GM06990 (cell line): ENCODE measurements at regions not wholly inside any gene's neighbourhood (a gene's known extent, or its start where the extent isn't known, plus 50 kb on each side); places are given as distances from the start of the nearest gene placed in this dataset.
A peak's percentile ranks its signal among the peaks of the same experiment; 100 is the strongest.

ENCODE experiments used
- DNase-seq: peaks from one replicate; pipeline ENCODE4 v3.0.0-alpha.2; 2011; ENCODE audit not compliant: insufficient read length; ENCODE audit errors: extremely low read depth
- H3K27me3 ChIP-seq: replicated peaks from 2 replicates; pipeline ENCODE4 v1.6.0; 2011; ENCODE audit warnings: low read length; ENCODE audit not compliant: control insufficient read depth, insufficient read depth
- H3K36me3 ChIP-seq: 2 replicates; pipeline ENCODE4 v1.5.1; 2011; ENCODE audit warnings: low read length; ENCODE audit not compliant: control insufficient read depth, insufficient read depth
- H3K4me3 ChIP-seq: replicated peaks from 2 replicates; pipeline ENCODE4 v1.5.1; 2011; ENCODE audit warnings: low read depth, mild to moderate bottlenecking, control low read depth, low read length
- TF ChIP-seq, protein P1 (sequence below): IDR thresholded peaks from 2 replicates; pipeline ENCODE4 v1.5.1; 2011; ENCODE audit warnings: low read length, control low read depth, mild to moderate bottlenecking, inconsistent platforms; ENCODE audit not compliant: insufficient read depth, poor library complexity, severe bottlenecking

DNA sequence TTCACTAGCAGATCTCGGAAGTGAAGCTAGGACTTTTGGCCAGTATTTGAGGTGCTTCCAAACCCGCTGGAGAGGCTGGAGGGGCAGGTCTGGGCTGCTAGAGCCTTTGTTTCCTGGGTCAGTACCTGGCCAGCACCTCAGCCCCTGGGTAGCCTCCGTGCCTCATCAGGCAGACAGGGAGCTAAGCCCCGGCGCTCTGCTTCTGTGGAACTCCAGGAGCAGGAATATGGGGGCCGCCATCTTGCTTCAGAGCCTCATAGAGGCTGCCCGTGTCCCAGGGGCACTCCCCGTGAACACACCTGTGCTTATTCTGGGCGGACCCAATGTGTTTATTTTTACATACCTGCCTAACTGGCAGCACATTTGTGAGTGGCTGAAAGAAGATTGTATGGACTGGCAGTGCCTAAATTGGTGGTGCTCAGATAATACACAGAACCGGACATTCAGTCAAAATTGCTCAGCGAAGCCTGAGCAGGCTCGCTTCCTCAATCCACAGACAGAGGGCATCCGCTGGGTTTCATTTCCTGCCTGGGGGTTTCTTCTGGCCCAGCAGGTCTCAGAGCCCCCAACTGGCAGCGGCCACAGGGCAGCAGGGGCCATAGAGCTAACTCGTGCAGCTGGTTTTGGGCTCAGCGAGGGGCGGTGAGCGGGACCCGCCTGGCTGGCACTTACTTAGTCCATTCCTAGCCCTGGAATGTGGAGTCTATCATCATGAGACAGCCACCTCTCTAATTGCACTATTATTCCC, 176.8 kb upstream of the ALKAL2 start:
- no peaks in the 10 kb centered on the region for H3K27me3 ChIP-seq
- TF ChIP-seq, protein P1, sequence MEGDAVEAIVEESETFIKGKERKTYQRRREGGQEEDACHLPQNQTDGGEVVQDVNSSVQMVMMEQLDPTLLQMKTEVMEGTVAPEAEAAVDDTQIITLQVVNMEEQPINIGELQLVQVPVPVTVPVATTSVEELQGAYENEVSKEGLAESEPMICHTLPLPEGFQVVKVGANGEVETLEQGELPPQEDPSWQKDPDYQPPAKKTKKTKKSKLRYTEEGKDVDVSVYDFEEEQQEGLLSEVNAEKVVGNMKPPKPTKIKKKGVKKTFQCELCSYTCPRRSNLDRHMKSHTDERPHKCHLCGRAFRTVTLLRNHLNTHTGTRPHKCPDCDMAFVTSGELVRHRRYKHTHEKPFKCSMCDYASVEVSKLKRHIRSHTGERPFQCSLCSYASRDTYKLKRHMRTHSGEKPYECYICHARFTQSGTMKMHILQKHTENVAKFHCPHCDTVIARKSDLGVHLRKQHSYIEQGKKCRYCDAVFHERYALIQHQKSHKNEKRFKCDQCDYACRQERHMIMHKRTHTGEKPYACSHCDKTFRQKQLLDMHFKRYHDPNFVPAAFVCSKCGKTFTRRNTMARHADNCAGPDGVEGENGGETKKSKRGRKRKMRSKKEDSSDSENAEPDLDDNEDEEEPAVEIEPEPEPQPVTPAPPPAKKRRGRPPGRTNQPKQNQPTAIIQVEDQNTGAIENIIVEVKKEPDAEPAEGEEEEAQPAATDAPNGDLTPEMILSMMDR = no peak
- no peak overlapping the region for H3K4me3 ChIP-seq
- DNase-seq = no peak
- no peaks in the 10 kb centered on the region for H3K36me3 ChIP-seq

DNA sequence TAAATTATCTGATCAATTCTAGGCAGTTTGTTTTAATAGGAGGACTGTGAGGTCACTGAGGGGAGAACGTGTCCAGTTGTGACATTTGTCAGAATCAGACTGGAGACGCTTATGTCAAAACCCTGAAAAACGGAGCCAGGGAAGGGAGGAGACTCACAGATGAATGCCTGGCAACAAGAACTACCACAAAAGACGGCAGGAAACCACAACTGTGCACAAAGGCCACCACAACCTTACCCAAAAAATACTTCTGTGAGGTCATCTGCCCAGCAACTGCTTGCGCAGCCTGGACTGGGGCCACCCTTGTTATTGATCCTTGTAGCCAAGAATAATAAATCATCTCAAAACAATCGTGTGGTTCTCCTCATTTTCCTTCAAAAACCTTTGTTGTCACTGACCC, 173.0 kb upstream of the ALKAL2 start:
- TF ChIP-seq, protein P1 = no peak
- no peaks in the 10 kb centered on the region for H3K36me3 ChIP-seq
- no peaks in the 10 kb centered on the region for H3K27me3 ChIP-seq
- DNase-seq = peak; percentile 41
- no peak overlapping the region for H3K4me3 ChIP-seq

DNA sequence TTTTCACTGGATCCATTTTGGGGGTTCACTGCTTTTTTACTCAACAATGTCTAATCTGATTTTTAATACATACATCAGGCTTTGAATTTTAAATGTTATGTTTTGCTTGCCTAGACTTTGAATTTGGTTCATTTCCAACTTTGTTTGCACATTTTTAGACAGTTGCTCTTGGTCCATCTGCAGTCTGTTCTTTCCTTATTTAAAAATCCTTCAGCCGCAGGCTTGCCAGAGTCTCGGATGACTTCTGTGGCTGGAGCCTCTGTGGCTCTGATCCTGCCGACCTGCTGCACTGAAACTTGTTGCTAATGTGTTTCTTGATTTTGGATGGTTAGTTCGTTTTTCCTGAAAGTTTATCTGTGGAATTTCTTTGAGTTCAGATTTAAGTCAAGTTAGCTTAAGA, 172.0 kb upstream of the ALKAL2 start:
- no peaks in the 10 kb centered on the region for H3K27me3 ChIP-seq
- TF ChIP-seq, protein P1 = no peak

DNA sequence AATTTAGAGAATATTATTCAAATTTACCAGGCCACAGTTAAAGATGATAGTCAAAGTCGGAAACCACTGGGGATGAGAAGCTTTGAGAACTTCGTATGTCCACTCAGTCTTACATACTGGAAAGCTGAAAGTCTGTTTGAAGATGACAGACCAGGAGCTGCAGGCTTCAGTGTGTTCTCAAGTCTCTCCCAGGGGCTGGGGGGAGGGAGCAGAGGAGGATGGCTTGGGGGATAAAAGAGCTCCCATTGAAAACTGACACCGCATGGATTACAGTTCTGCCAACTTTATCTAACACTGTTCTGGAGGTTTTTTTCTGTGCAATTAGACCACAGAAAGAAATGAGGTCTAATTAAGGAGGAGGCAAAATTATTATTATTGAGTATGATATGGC, 170.5 kb upstream of the ALKAL2 start:
- Histone ChIP-seq H3K27me3 (no peaks in the 10 kb centered on the region), H3K4me3 (no peak overlapping the region), H3K36me3 (no peaks in the 10 kb centered on the region)
- DNase-seq = no peak
- TF ChIP-seq, protein P1 = no peak

More for the DNA sequence above, 172.0 kb upstream of the ALKAL2 start:
- Histone ChIP-seq H3K36me3 (no peaks in the 10 kb centered on the region), H3K4me3 (no peak overlapping the region)
- DNase-seq = no peak

DNA sequence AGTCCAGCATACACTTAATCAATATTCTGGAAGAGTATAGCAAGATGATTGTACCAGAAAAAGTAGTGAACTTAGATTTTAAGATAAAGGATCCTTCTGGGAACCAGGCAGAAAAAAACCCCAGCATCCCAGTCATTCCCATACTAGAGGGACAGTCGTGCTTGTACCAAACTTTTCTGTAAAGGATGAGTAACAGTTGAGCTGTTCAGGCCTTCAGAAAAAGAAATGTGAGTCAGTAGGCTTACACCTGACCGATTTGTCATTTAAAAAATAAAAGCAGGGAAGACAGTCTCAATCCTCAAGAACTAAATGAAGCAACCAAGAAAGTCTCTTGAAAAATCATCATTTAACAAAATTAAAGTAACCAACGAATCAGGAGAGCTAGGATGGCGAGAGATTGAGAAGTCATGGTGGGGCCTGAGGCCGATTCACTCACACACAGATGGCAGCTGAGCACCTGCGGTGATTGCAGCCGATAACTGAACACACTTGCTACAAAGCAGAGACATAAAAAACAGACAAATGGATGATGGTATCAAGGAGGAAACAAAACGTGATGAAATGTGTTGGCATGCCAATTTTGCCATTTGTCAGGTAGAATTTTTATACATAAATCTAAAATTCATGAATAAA, 170.0 kb upstream of the ALKAL2 start:
- Histone ChIP-seq H3K36me3 (no peaks in the 10 kb centered on the region), H3K4me3 (no peak overlapping the region), H3K27me3 (no peaks in the 10 kb centered on the region)
- TF ChIP-seq, protein P1 = no peak
- DNase-seq = no peak

DNA sequence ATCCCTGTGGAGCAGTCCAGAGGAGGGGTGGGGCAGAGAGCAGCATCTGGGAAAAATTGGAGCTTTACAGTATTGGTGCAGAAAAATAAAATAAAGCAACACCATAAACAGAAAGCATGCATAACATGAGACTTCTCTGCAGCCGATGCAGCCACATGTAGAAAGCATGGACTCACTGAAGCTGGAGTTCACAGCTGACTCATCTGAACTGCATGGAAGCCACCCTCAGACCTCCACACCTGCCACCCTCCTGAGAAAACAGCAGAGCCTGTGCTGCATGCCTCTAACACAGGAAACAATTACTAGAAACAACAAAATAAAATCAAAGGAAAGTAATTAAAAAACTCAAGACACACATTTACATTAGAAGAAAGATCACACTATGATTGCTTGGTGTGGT, 169.4 kb upstream of the ALKAL2 start:
- DNase-seq = no peak
- no peaks in the 10 kb centered on the region for H3K27me3 ChIP-seq
- H3K4me3 ChIP-seq = no peak overlapping the region
- no peaks in the 10 kb centered on the region for H3K36me3 ChIP-seq
- TF ChIP-seq, protein P1 = no peak
